ENCODE measurements at regions not wholly inside any gene's neighbourhood (a gene's known extent, or its start where the extent isn't known, plus 50 kb on each side); places are given as distances from the start of the nearest gene placed in this dataset.
"Not testable (repeated sequence)": the region's sequence is repeated elsewhere in the genome, so short reads cannot be mapped to it uniquely, and the experiment has no call there.

DNA sequence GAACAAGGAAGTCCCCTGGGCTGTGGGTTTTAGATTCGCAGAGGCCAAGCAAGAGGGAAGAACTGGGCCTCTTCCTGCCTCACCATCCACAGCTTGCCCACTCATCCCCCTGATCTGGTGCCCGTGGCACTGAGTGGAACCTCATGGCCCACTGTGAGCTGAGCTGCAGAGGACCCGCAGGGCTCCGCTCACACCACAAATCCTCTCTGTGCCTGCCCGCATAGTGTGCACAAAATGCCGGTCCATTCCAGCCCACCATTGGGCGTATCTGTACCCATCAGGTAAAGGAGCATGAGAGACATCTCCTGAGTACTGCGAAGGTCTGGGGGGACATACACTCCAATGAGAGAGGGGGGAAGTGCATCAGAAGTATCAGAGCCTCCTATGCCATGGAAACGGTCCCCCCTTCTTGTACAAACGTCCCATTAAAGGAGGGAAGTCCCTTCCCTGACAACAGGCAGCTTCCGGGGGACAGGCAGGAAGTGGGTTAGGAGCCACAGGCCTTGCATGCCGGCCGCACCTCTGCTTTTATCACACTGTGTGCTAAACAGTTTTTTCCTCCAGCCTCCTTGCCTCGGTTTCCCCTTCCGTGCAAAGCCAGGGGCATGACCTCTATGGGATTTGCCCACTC is 309.4 kb upstream of the DIO3 start:
- no peak for DNase-seq
- no peak for ATAC-seq
- intact Hi-C loops (cut with micrococcal nuclease) = no loop called here

DNA sequence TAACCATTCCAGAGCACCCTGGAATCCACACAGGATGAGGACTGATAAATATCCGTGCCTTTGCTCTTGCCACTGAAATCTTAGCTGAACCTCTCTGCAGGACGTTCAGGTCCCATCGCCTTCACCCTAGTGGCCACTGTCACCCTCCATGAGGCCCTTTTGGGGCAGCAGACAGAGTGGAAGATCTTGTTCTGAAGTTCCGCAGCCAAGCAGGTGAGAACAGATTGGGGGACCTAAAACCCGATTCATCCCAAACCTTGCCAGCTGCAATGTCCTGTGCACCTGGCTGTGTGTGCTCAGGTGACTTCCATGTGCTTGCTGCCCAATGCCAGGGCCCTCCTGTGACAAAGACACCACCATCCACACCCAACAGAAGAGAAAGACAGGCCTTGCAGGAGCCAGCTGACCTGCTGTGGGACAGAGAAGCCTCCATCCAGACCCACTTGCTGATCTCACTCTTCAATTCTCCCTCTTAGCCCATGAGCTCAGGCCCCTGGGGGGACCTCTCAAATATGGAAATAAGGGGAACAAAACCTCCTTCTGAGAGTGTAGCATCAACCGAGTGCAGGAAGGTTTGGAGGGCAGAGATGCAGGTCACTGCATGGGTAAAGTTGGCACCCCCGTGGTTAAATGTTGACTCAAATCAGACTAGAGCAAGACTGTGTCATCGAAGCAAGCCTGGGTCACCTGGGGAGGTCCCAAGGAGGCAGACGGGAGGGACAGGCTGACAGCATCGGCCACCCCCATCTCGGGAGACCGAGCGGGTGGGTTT is 308.7 kb upstream of the DIO3 start:
- no peak for ATAC-seq
- no peak for DNase-seq
- intact Hi-C loops (cut with micrococcal nuclease) = no loop called here

DNA sequence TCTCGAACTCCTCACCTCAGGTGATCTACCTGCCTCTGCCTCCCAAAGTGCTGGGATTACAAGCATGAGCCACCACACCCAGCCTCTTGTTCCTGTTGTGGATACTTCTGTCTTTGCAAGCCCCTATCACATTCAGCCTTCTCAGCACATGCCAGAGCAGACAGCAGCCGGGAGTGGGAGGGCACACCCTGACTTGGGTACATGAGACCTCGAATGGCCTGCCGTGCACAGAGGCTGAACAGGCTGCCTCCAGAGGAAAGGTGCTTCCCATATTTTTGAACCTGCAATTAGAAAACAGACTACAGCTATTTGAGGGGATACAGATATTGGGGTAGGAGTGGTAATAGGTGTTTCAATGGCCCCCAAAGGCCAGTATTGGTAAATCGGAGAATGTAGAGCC is 307.3 kb upstream of the DIO3 start:
- no peak for DNase-seq
- intact Hi-C loops (cut with micrococcal nuclease) = no loop called here
- no peak for ATAC-seq

DNA sequence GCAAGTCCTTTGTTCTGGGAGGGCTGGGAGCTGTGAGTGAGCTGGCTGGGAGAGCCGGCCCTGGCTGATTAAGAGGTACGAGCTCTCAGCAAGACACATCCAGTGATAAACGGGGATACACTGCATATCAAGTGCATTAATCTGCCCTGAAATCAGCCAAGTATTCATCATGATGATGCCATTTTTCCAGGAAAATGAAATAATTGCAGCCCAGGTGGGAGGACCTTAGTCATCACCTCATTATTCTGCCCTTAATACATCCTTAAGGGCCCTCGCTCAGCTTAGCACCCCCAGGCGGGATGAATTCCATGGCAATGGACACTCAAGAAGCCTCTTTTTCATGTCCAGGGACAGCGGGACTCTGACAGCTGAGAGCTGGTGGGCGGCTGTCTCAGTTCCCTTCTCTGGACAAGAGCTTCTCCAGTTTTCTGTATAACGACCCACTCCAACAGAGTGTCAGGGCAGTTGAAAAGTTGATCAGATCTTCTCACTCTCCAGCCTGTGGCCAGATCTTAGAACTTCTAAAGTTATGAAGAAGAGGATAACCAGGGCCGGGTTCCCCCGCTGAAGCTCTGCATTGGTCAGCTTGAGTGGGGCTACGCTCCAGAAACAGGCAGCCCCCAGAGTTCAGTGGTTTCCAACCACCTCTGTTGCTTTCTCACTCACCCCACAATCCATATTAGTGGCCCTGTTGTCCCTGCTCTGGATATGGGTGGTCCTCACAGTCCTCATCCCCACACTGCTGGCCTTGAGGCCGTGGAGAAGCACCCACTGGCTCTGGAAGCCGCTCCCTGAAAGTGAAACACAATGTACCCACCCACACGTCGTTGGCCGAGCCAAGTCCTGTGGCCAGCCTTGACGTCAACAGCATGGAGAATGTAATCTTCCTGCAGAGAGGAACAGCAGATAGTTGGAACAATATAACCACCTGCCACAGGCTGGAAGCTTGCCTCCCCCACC is 306.2 kb upstream of the DIO3 start:
- intact Hi-C loops (cut with micrococcal nuclease) = no loop called here
- DNase-seq (peak; percentile 61), ATAC-seq (peak; percentile 78)

DNA sequence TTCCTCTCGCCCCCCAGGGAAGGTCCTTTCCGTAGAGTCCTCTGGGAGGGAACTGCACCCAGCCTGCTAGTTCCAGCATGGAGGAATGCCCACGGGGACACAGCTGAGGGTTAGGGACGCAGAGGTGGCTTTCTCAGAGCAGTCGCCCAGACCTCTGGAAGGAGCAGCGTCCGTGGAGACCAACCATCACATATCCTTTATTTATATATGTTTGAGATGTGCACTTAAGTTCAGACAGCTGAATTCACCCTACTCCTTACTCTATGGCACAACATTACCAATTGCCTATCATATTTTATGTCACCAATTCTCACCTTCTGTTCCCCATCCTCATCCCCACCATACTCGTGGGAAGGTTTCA is 305.6 kb upstream of the DIO3 start:
- intact Hi-C loops (cut with micrococcal nuclease) = no loop called here
- DNase-seq = no peak
- ATAC-seq = no peak

DNA sequence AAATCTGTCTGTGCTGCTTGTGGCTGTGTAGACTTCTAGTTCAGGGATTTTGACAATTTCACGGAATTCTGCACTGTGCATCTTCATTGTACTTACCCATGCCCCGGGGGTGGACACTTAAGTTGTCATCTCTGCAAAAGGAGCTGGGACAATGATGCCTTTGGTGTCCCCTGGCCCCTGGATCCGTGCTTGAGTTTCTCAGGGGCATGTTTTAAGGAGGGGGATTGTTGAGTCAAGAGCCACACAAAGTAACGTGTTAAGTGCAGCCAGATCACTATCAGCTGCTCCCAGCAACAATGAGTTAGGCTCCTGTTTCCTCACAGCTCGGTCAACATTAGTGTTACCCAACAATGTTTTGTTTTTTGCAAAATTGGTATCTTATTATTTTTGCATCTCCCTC is 305.0 kb upstream of the DIO3 start:
- DNase-seq = no peak

DNA sequence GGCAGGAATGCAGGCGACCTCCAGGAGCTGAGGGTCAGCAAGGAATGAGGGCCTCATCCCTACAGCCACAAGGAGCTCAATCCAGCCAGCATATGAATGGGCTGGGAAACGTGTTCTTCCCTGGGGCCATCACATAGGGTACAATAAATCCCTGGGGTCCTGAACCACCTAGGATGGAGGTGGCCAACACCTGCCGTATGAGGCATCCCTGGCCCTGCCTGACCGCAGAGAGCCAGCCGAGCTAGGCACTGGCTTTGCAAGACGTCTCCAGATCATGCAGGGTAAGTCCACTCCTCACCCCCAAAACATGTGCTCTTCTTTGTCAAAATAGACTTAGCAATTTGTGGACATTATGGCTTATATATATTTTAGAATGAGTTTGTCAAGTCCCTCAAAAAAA is 303.7 kb upstream of the DIO3 start:
- no peak for DNase-seq
- no peak for ATAC-seq
- intact Hi-C loops (cut with micrococcal nuclease) = no loop called here

More for the DNA sequence above, 305.0 kb upstream of the DIO3 start:
- no peak for ATAC-seq
- intact Hi-C loops (cut with micrococcal nuclease) = no loop called here

DNA sequence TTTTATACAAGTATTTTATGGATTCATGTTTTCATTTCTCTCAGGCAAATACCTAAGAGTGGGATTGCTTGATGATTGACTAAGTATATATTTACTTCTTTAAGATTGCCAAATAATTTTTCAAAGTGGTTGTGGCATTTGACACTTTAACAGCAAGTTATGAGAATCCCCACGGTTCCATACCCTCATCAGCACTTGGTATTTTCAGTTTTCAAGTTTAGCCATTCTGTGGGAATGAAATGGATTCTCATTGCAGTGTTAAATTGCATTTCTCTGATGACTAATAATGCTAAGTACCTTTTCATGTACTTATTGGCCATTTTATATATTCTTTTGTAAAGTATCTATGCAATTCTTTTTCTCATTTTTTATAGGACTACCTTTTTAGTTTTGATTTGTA is 301.5 kb upstream of the DIO3 start:
- no peak for DNase-seq
- intact Hi-C loops (cut with micrococcal nuclease) = no loop called here
- ATAC-seq = no peak

DNA sequence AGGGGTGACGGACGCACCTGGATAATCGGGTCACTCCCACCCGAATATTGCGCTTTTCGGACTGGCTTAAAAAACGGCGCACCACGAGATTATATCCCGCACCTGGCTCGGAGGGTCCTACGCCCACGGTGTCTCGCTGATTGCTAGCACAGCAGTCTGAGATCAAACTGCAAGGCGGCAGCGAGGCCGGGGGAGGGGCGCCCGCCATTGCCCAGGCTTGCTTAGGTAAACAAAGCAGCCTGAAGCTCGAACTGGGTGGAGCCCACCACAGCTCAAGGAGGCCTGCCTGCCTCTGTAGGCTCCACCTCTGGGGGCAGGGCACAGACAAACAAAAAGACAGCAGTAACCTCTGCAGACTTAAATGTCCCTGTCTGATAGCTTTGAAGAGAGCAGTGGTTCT is 294.9 kb upstream of the DIO3 start:
- DNase-seq; ATAC-seq; intact Hi-C loops (cut with micrococcal nuclease): not testable (repeated sequence)

DNA sequence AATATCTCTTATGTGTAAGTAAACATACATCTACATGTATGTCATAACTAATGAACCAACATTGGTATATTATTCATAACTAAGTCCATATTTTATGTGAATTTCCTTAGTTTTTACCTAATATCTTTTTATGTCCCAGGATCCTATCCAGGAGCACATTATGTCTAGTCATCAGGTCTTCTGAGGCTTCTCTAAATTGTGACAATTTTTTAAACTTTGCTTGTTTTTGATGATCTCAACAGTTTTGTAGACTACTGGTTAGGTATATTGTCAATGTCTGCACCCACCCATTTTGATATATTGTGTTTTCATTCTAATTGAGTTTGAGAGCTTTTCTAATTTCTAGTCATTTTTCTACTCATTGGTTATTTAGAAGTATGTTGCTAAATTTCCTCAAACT is 288.2 kb upstream of the DIO3 start:
- intact Hi-C loops (cut with micrococcal nuclease) = no loop called here
- ATAC-seq = no peak
- DNase-seq = no peak

DNA sequence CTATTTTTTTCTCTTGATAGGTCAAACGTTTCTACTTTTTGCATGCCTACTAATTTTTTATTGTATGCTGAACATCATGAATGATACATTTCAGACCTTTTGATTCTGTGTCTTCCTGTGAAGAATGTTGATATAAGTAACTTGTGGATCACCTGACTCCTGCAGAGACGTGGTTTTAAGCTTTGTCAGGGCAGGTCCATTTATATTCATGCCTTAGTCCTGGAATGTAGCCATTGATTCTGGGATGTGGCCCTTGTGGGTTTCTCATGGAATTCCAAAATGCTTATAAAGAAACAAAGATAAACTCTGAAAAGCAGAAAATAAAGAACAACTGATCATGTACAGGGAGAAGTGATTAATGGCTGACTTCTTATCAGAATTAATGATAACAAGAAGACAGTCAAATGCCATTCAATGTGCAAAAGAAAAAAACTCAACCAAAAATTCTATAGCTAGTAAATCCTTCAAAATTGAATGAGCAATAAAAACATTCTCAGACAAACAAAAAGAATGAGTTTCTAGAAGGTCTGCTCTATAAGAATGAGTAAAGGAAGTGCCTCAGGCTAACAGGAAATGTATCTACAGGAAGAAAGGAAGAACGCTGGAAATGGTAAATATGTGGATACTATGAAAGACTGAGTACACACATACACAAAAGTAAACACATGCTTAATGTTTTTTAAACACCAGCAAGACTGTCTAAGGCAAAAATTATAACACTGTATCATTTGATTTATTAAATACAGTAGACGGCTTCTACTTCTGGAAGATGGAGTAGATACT is 284.8 kb upstream of the DIO3 start:
- DNase-seq (no peak), ATAC-seq (no peak)
- intact Hi-C loops (cut with micrococcal nuclease) = no loop called here

DNA sequence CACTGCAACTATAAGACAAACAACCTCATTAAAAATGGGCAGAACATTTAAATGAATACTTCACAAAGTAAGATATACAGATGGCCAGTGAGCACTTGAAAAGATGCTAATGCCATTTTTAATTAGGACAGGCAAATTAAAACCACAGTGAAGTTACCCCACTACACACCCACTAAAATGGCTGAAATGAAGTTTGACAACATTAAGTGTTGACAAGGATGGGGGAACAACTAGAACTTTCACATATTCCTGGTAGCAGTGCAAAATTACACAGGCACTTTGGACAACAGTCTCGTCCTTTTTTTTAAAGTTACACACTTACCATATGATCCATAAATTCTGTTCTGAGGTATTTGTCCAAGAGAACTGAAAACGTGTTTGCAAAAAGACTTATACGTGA is 278.9 kb upstream of the DIO3 start:
- no peak for ATAC-seq
- DNase-seq = no peak
- intact Hi-C loops (cut with micrococcal nuclease) = no loop called here

DNA sequence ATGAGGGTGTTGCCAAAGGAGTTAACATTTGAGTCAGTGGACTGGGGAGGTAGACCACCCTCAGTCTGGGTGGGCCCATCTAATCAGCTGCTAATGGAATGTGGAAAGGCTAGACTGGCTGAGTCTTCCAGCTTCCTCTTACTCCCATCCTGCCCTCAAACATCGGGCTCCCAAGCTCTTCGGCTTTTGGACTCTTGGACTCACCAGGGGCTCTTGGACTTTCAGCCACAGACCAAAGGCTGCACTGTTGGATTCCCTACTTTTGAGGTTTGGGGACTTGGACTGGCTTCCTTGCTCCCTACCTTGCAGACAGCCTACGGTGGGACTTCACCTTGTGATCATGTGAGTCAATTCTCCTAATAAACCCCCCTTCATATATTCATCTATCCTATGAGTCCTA is 276.6 kb upstream of the DIO3 start:
- intact Hi-C loops (cut with micrococcal nuclease) = no loop called here
- ATAC-seq (no peak), DNase-seq (no peak)

DNA sequence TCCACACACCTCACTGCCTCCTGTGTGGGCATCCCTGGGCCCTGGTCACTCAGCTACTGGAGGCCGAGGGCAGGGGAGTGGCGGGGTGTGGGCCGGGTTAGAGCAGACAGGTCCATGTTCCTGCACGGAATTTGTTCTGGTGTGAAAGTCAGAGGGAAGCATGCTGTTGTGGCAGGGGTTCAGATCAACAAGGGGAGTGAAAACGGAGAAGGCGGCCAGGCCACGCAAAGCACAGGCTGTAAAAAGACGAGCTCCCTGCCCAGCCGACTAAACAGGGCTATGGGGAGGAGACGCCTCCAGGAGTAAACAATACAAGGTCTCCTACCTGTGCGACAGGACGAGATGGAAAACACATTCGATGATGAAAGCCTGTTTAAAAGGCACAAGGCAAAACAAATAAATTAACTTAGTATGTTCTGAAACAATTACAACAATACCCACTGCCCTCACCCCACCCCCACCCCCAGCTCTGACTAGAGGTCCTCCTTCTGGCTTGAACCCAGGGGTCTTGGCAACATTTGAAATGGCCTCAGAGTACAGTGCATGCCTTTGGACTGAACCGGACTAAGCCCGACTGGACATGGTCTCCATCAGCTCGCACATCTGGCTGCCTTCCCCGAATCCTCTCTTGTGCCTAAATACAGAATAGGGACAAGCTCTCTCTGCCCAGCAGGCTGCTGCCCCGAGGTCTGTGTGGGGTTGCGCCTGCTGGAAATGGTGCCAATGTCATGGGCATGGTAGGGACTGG is 274.9 kb upstream of the DIO3 start:
- no peak for ATAC-seq
- intact Hi-C loops (cut with micrococcal nuclease) = no loop called here
- DNase-seq = no peak

DNA sequence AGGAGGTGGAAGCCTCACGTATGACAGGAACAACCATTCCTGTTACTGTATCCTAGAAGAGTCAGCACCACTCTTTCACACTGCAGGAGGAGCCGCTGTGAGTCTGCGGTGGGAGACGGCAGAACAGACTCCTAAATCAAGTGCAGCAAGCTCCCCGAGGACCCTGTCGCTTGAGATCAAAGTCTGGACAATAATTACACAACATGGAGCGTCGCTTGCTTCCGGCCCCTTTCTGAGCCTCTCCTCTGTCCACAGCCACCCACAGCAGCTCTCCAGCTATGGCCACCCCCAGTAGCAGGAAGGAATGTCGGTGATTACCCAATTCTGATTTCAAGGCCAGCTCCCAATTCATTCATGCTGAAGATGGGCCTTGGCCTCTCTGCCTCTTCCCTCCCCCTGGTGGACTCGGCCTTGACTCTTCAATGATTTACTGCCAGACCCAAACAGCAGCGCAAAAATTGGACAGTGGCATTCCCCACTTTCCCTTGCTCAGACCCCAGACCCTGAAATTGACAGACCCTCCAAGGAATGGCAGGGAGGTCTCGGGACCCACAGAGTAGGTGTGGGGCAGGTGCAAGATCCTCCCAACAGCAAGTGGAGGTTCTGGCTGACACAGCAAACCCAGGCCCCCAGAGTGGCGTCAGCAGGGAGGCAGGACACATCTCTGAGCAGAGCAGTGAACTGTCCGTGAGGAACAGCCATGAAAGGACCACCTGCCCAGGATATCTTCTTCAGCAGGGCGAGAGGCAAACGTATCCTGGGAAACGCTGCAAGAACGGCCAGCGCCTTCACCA is 272.7 kb upstream of the DIO3 start:
- peak; percentile 29 for DNase-seq

DNA sequence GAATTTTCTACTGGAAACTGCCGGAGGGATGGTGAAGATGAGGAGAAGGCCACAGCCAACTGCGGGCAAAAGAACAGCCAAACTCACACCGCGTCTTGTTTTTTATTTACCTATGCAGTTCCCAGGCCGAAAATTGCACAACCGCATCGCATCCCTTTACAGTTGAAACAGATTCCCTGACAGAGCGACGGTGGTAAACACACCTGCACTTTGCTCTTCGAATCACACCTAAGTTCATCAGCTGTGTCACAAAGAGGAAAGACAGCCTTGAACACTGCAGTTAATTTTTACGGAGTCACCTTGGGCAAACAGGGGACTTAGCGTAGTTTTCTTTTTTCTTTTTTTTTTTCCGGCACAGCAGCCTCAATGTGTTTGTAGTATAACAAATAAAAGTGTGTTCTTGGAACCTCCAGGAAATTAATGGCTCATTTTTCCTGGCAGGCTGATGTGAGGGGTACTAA is 272.0 kb upstream of the DIO3 start:
- intact Hi-C loops (cut with micrococcal nuclease) = no loop called here
- ATAC-seq = no peak
- no peak for DNase-seq

More for the DNA sequence above, 272.7 kb upstream of the DIO3 start:
- ATAC-seq = peak; percentile 39
- intact Hi-C loops (cut with micrococcal nuclease) = no loop called here

DNA sequence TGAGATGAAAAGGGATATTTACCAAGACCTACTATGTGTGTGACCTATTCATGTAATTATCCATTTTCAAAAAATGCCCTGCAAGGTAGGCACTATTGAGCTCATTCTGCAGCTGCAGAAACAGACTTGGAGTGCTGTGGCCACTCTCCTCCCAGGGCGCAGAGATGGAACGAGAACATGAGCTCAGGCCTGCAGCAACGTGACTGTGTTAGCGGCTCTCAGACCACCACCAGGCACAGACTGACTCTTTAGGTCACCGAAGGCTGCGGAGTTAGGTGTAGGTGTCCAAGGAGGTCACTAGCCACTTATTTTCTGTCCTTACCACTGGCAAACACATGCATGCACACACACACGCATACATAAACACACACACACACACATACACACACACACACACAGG is 271.4 kb upstream of the DIO3 start:
- ATAC-seq = no peak
- intact Hi-C loops (cut with micrococcal nuclease) = no loop called here
- DNase-seq = no peak

DNA sequence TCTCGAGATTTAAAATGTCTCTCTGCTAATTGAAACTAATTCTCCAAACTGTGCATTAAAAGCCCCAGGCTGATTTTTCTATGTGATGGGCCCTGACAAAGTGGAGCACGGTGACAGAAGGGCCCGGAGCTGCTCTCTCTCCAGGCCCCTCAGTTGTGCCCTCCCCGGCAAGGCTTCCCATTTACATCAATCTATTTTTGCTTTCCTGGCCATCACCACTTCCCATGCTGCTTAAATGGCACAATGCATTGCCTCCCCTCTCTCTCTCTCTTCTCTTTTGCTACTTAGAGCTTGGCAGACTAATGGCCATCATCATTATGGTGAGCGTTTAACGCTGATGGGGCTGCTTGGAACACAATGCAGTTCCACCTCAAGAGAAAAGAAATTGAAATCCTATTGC is 270.7 kb upstream of the DIO3 start:
- DNase-seq (no peak), ATAC-seq (no peak)
- intact Hi-C loops (cut with micrococcal nuclease) = no loop called here
